BLaER1 treated with 17β-estradiol and CSF1 and Interleukin-3, amounts not matched to agents 10 nM and 100 nM (cell line): ENCODE measurements at regions not wholly inside any gene's neighbourhood (a gene's known extent, or its start where the extent isn't known, plus 50 kb on each side); places are given as distances from the start of the nearest gene placed in this dataset.
"Not testable (repeated sequence)": the region's sequence is repeated elsewhere in the genome, so short reads cannot be mapped to it uniquely, and the experiment has no call there.

Experiments
- H3K27ac ChIP-seq, 11 experiments: shearing (Covaris generic); formaldehyde crosslinking; 2 replicates each; pipeline ENCODE4 v1.8.1; 2022
- H3K27me3 ChIP-seq, 11 experiments: shearing (Covaris generic); formaldehyde crosslinking; 2 replicates each; pipeline ENCODE4 v1.8.1; 2022
- H3K36me3 ChIP-seq, 11 experiments: shearing (Covaris generic); formaldehyde crosslinking; 2 replicates each; pipeline ENCODE4 v1.8.1; 2022
- H3K4me1 ChIP-seq, 10 experiments: shearing (Covaris generic); formaldehyde crosslinking; 2 replicates each; pipeline ENCODE4 v1.8.1; 2022
- H3K4me2 ChIP-seq, 11 experiments: shearing (Covaris generic); formaldehyde crosslinking; 2 replicates each; pipeline ENCODE4 v1.8.1; 2022
- H3K4me3 ChIP-seq, 10 experiments: shearing (Covaris generic); formaldehyde crosslinking; 2 replicates each; pipeline ENCODE4 v1.8.1; 2022
- H3K9ac ChIP-seq, 11 experiments: shearing (Covaris generic); formaldehyde crosslinking; 2 replicates each; pipeline ENCODE4 v1.8.1; 2022
- H3K9me3 ChIP-seq, 11 experiments: shearing (Covaris generic); formaldehyde crosslinking; replicated peaks in 1 of 11; 2 replicates each; pipeline ENCODE4 v1.8.1; 2022
- H4K20me1 ChIP-seq, 11 experiments: shearing (Covaris generic); formaldehyde crosslinking; 2 replicates each; pipeline ENCODE4 v1.8.1; 2022
- Cebpa-rat ChIP-seq, 11 experiments: shearing (Covaris generic); IDR thresholded peaks; 2 replicates each; pipeline ENCODE4 v1.8.1; 2022

GRCh38 chr7:21326241-21326640 lies 101.6 kb upstream of the SP4 start:
- Histone ChIP-seq H3K9me3 (peaks cover 8 to 18% (median 10%) of the 10 kb centered on the region in 11 experiments; a peak in 16 of 22 replicates), H3K4me3 (no peak overlapping the region), H3K27ac (no peak overlapping the region), H4K20me1 (no peaks in the 10 kb centered on the region), H3K4me2 (no peak overlapping the region), H3K36me3 (no peaks in the 10 kb centered on the region), H3K4me1 (no peaks in the 10 kb centered on the region), H3K9ac (no peak overlapping the region), H3K27me3 (no peaks in the 10 kb centered on the region)
- TF ChIP-seq Cebpa-rat (IDR thresholded peaks at IDR 0.05), result no peak

GRCh38 chr7:21326921-21327320 lies 101.0 kb upstream of the SP4 start:
- H4K20me1 ChIP-seq, result no peaks in the 10 kb centered on the region
- H3K4me1 ChIP-seq, result no peaks in the 10 kb centered on the region
- no peaks in the 10 kb centered on the region for H3K36me3 ChIP-seq
- TF ChIP-seq Cebpa-rat (IDR thresholded peaks at IDR 0.05), result no peak
- H3K4me3 ChIP-seq, result no peak overlapping the region
- H3K27ac ChIP-seq, result no peak overlapping the region
- no peak overlapping the region for H3K4me2 ChIP-seq
- no peaks in the 10 kb centered on the region for H3K27me3 ChIP-seq
- peaks cover 8 to 18% (median 10%) of the 10 kb centered on the region in 11 experiments; a peak in 16 of 22 replicates for H3K9me3 ChIP-seq
- H3K9ac ChIP-seq, result no peak overlapping the region

- TF ChIP-seq Cebpa-rat (IDR thresholded peaks at IDR 0.05), result no peak
- no peaks in the 10 kb centered on the region for H3K27me3 ChIP-seq
- no peaks in the 10 kb centered on the region for H3K36me3 ChIP-seq
- H3K4me1 ChIP-seq, result no peaks in the 10 kb centered on the region
- no peak overlapping the region for H3K27ac ChIP-seq
- no peak overlapping the region for H3K9ac ChIP-seq
- H3K4me3 ChIP-seq, result no peak overlapping the region
- no peak overlapping the region for H3K4me2 ChIP-seq
- H4K20me1 ChIP-seq, result no peaks in the 10 kb centered on the region
- H3K9me3 ChIP-seq, result peaks cover 8 to 18% (median 10%) of the 10 kb centered on the region in 11 experiments; a peak in 16 of 22 replicates
These were observed 100.2 kb upstream of the SP4 start for GRCh38 chr7:21327422-21328409.

GRCh38 chr7:21330462-21331178 lies 97.3 kb upstream of the SP4 start:
- no peak for TF ChIP-seq Cebpa-rat (IDR thresholded peaks at IDR 0.05)
- no peak overlapping the region for H3K4me2 ChIP-seq
- peaks cover 8 to 18% (median 10%) of the 10 kb centered on the region in 11 experiments; a peak in 16 of 22 replicates for H3K9me3 ChIP-seq
- H3K4me3 ChIP-seq, result no peak overlapping the region
- no peak overlapping the region for H3K27ac ChIP-seq
- H4K20me1 ChIP-seq, result no peaks in the 10 kb centered on the region
- H3K36me3 ChIP-seq, result no peaks in the 10 kb centered on the region
- H3K9ac ChIP-seq, result no peak overlapping the region
- no peaks in the 10 kb centered on the region for H3K4me1 ChIP-seq
- H3K27me3 ChIP-seq, result no peaks in the 10 kb centered on the region

- no peaks in the 10 kb centered on the region for H3K4me1 ChIP-seq
- no peak overlapping the region for H3K9ac ChIP-seq
- H3K9me3 ChIP-seq, result 0 out of 22 replicates have a peak, but pooled peaks cover 0 to 7% (median 0%) of the 10 kb centered on the region in 11 experiments
- H3K27me3 ChIP-seq, result no peaks in the 10 kb centered on the region
- no peaks in the 10 kb centered on the region for H4K20me1 ChIP-seq
- no peak overlapping the region for H3K4me3 ChIP-seq
- TF ChIP-seq Cebpa-rat (IDR thresholded peaks at IDR 0.05), result no peak
- H3K4me2 ChIP-seq, result no peak overlapping the region
- no peaks in the 10 kb centered on the region for H3K36me3 ChIP-seq
- H3K27ac ChIP-seq, result no peak overlapping the region
These were observed 93.0 kb upstream of the SP4 start for GRCh38 chr7:21334906-21335305.

- Histone ChIP-seq H3K4me1 (no peaks in the 10 kb centered on the region), H3K4me2 (no peak overlapping the region), H3K9me3 (peaks cover 0 to 8% (median 0%) of the 10 kb centered on the region in 11 experiments; a peak in 2 of 22 replicates), H3K27ac (no peak overlapping the region), H3K4me3 (no peak overlapping the region), H4K20me1 (no peaks in the 10 kb centered on the region), H3K27me3 (no peaks in the 10 kb centered on the region), H3K36me3 (no peaks in the 10 kb centered on the region), H3K9ac (no peak overlapping the region)
- TF ChIP-seq Cebpa-rat (IDR thresholded peaks at IDR 0.05), result no peak
These were observed 91.1 kb upstream of the SP4 start for GRCh38 chr7:21336743-21337142.

- no peak for TF ChIP-seq Cebpa-rat (IDR thresholded peaks at IDR 0.05)
- H3K36me3 ChIP-seq, result no peaks in the 10 kb centered on the region
- H4K20me1 ChIP-seq, result no peaks in the 10 kb centered on the region
- no peak overlapping the region for H3K4me2 ChIP-seq
- H3K27ac ChIP-seq, result no peak overlapping the region
- H3K27me3 ChIP-seq, result no peaks in the 10 kb centered on the region
- H3K9ac ChIP-seq, result no peak overlapping the region
- H3K4me1 ChIP-seq, result no peaks in the 10 kb centered on the region
- H3K4me3 ChIP-seq, result no peak overlapping the region
- H3K9me3 ChIP-seq, result peaks cover 0 to 8% (median 0%) of the 10 kb centered on the region in 11 experiments; a peak in 2 of 22 replicates
These were observed 89.1 kb upstream of the SP4 start for GRCh38 chr7:21338728-21339164.

- not testable (repeated sequence) for H3K4me2 ChIP-seq, H3K27ac ChIP-seq, H3K27me3 ChIP-seq, H3K9ac ChIP-seq, H4K20me1 ChIP-seq, H3K9me3 ChIP-seq, H3K4me3 ChIP-seq, H3K4me1 ChIP-seq, H3K36me3 ChIP-seq
These were observed 83.0 kb upstream of the SP4 start for GRCh38 chr7:21344900-21345299.

- Histone ChIP-seq H3K4me2 (no peak overlapping the region), H3K9me3 (peaks cover 0 to 3% (median 0%) of the 10 kb centered on the region in 11 experiments; a peak in 3 of 22 replicates), H3K4me1 (no peaks in the 10 kb centered on the region), H3K9ac (no peak overlapping the region), H4K20me1 (no peaks in the 10 kb centered on the region), H3K4me3 (no peak overlapping the region), H3K27me3 (no peaks in the 10 kb centered on the region), H3K36me3 (no peaks in the 10 kb centered on the region), H3K27ac (no peak overlapping the region)
- no peak for TF ChIP-seq Cebpa-rat (IDR thresholded peaks at IDR 0.05)
These were observed 82.5 kb upstream of the SP4 start for GRCh38 chr7:21345361-21345760.
